ENCODE measurements at regions not wholly inside any gene's neighbourhood (a gene's known extent, or its start where the extent isn't known, plus 50 kb on each side); places are given as distances from the start of the nearest gene placed in this dataset.

- Histone ChIP-seq H3K9me3 (replicated peaks) (no peaks in the 10 kb centered on the region), H3K4me1 (peaks cover 8% of the 10 kb centered on the region), H3K27ac (replicated peaks) (no peak overlapping the region), H3K27me3 (ENCODE audit: low read depth) (no peaks in the 10 kb centered on the region), H3K4me3 (no peak overlapping the region), H3K36me3 (no peaks in the 10 kb centered on the region)
- DNase-seq, result no peak
- no peak for TF ChIP-seq CTCF (IDR thresholded peaks at IDR 0.05; ENCODE audit: borderline replicate concordance)
- intact Hi-C loops (cut with micrococcal nuclease), result loop anchor here (5.0 kb wide), 1 partner anchor 130 kb away; no protein-coding TSS in a partner anchor
Observed at GRCh38 chr3:126257174-126257573, 76.8 kb upstream of the ALDH1L1 start.

- no peak for DNase-seq
- no peak overlapping the region for H3K27ac ChIP-seq (replicated peaks)
- H3K4me3 ChIP-seq, result no peak overlapping the region
- no peaks in the 10 kb centered on the region for H3K27me3 ChIP-seq (ENCODE audit: low read depth)
- intact Hi-C loops (cut with micrococcal nuclease), result loop anchor here (5.0 kb wide), 1 partner anchor 131 kb away; no protein-coding TSS in a partner anchor
- no peaks in the 10 kb centered on the region for H3K9me3 ChIP-seq (replicated peaks)
- peaks cover 4% of the 10 kb centered on the region for H3K4me1 ChIP-seq
- TF ChIP-seq CTCF (IDR thresholded peaks at IDR 0.05; ENCODE audit: borderline replicate concordance), result no peak
- H3K36me3 ChIP-seq, result no peaks in the 10 kb centered on the region
Observed at GRCh38 chr3:126256251-126256650, 75.9 kb upstream of the ALDH1L1 start.

GRCh38 chr3:126253072-126253471 is 72.7 kb upstream of the ALDH1L1 start:
- Histone ChIP-seq H3K36me3 (no peaks in the 10 kb centered on the region), H3K27ac (replicated peaks) (no peak overlapping the region), H3K27me3 (ENCODE audit: low read depth) (peaks cover 6% of the 10 kb centered on the region), H3K4me1 (no peaks in the 10 kb centered on the region), H3K9me3 (replicated peaks) (no peaks in the 10 kb centered on the region), H3K4me3 (no peak overlapping the region)
- no peak for DNase-seq
- no peak for TF ChIP-seq CTCF (IDR thresholded peaks at IDR 0.05; ENCODE audit: borderline replicate concordance)
- intact Hi-C loops (cut with micrococcal nuclease), result no loop called here

GRCh38 chr3:126252373-126252772 is 72.0 kb upstream of the ALDH1L1 start:
- no peaks in the 10 kb centered on the region for H3K9me3 ChIP-seq (replicated peaks)
- H3K27me3 ChIP-seq (ENCODE audit: low read depth), result peaks cover 6% of the 10 kb centered on the region
- no peak overlapping the region for H3K4me3 ChIP-seq
- no peaks in the 10 kb centered on the region for H3K4me1 ChIP-seq
- no peaks in the 10 kb centered on the region for H3K36me3 ChIP-seq
- TF ChIP-seq CTCF (IDR thresholded peaks at IDR 0.05; ENCODE audit: borderline replicate concordance), result no peak
- intact Hi-C loops (cut with micrococcal nuclease), result no loop called here
- no peak for DNase-seq
- H3K27ac ChIP-seq (replicated peaks), result no peak overlapping the region

- Histone ChIP-seq H3K4me3 (no peak overlapping the region), H3K27ac (replicated peaks) (no peak overlapping the region), H3K9me3 (replicated peaks) (no peaks in the 10 kb centered on the region), H3K4me1 (no peaks in the 10 kb centered on the region), H3K36me3 (no peaks in the 10 kb centered on the region), H3K27me3 (ENCODE audit: low read depth) (peaks cover 6% of the 10 kb centered on the region)
- peak; percentile 71 for TF ChIP-seq CTCF (IDR thresholded peaks at IDR 0.05; ENCODE audit: borderline replicate concordance)
- DNase-seq, result no peak
- intact Hi-C loops (cut with micrococcal nuclease), result no loop called here
Observed at GRCh38 chr3:126245811-126246727, 65.7 kb upstream of the ALDH1L1 start.
